Globus pallidus (tissue), 1 donor: ENCODE measurements at regions not wholly inside any gene's neighbourhood (a gene's known extent, or its start where the extent isn't known, plus 50 kb on each side); places are given as distances from the start of the nearest gene placed in this dataset.

Experiments used
- DNase-seq: peaks from one replicate; pipeline ENCODE4 v3.0.0-alpha.2; 2015; ENCODE audit warnings: low spot score

DNA sequence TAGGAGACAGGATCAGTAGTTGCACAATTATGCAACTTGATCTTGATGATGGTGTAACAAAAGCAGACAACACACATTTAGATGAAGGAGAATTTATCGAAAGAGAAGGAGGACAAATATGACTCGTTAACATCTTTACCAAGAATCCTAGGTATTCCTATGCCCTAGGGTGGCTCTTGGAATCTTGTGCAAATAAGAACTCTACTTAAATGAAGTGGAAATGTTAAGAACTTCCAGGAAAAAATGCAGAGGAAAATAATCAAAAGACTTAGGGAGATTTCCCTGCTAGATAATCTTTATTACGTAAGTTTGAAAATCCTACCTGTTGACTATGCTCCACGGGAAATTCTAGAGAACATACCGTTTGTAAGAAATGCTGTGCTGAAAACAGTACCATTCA is 485.4 kb downstream of the POM121L12 start:
- DNase-seq: no peak

- DNase-seq: no peak
These were observed 486.3 kb downstream of the POM121L12 start for GRCh38 chr7:53521638-53522184.

- DNase-seq: no peak
These were observed 504.1 kb downstream of the POM121L12 start for GRCh38 chr7:53539558-53539957.

DNA sequence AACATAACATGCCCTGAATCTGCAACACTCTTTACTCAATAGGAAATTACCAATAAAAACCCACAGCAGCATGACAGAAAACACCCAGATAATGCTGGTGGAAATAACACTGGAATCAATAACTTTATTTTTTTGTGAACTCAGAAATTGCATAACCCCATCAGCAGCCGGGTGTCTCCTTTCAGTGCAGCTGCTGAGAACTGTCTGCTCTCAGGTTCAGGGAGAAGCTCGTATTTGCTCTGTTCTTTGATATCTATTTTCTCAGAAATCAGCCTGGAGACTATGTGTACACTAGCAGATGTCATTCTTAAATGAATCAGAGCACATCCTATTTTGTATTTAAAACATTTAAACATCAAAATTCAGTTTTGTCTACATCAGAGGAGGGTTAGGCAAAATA is 506.0 kb downstream of the POM121L12 start:
- no peak for DNase-seq

DNA sequence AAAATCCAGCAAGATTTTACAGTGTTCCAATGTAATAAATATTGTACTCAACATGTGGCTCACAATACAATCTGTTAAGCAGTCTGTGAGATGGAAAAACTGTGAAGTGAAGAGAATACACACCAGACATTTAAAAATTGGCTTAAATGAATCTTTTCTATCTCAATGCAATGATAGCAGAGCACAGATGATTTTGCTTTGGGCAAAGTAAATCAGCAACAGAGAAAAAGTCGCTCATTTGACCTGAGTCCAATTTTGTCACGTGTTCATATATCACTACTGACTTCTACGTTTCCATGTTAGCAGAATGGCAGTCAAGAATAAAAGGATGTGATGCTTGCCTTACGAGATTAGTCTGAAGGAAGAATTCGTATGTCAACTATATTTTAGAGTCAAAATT is 506.7 kb downstream of the POM121L12 start:
- DNase-seq: no peak
